WTC11 (cell line): ENCODE measurements at regions not wholly inside any gene's neighbourhood (a gene's known extent, or its start where the extent isn't known, plus 50 kb on each side); places are given as distances from the start of the nearest gene placed in this dataset.

Experiments used
- CREB1 ChIP-seq: sonication (generic); formaldehyde crosslinking; IDR thresholded peaks from 2 replicates; pipeline ENCODE4 v1.8.0; 2023; ENCODE audit warnings: mild to moderate bottlenecking, missing genetic modification reagents
- ESRRA ChIP-seq: sonication (generic); formaldehyde crosslinking; IDR thresholded peaks from 2 replicates; pipeline ENCODE4 v1.8.1; 2022; ENCODE audit warnings: mild to moderate bottlenecking, missing genetic modification reagents, borderline replicate concordance
- IRF2 ChIP-seq: sonication (generic); formaldehyde crosslinking; IDR thresholded peaks from 2 replicates; pipeline ENCODE4 v1.8.0; 2022; ENCODE audit warnings: low read depth, missing genetic modification reagents, borderline replicate concordance
- JUN ChIP-seq: sonication (generic); formaldehyde crosslinking; IDR thresholded peaks from 2 replicates; pipeline ENCODE4 v1.8.0; 2023; ENCODE audit warnings: mild to moderate bottlenecking, missing genetic modification reagents
- TF ChIP-seq, protein P1 (sequence below): sonication (generic); formaldehyde crosslinking; IDR thresholded peaks from 2 replicates; pipeline ENCODE4 v1.8.0; 2022; ENCODE audit warnings: mild to moderate bottlenecking, missing genetic modification reagents
- TF ChIP-seq, protein P2 (sequence below): fragments of 200-600 bp; IDR thresholded peaks from 2 replicates; pipeline ENCODE4 v1.8.0; 2022; ENCODE audit warnings: antibody characterized with exemption
- TF ChIP-seq, protein P3 (sequence below): fragments of 250-450 bp; sonication (Bioruptor Pico); IDR thresholded peaks from 2 replicates; pipeline ENCODE4 v2.1.2; 2022; ENCODE audit warnings: mild to moderate bottlenecking, moderate library complexity
- TF ChIP-seq, protein P4 (sequence below): sonication (generic); formaldehyde crosslinking; IDR thresholded peaks from 2 replicates; pipeline ENCODE4 v1.8.0; 2022; ENCODE audit warnings: mild to moderate bottlenecking, missing genetic modification reagents

DNA sequence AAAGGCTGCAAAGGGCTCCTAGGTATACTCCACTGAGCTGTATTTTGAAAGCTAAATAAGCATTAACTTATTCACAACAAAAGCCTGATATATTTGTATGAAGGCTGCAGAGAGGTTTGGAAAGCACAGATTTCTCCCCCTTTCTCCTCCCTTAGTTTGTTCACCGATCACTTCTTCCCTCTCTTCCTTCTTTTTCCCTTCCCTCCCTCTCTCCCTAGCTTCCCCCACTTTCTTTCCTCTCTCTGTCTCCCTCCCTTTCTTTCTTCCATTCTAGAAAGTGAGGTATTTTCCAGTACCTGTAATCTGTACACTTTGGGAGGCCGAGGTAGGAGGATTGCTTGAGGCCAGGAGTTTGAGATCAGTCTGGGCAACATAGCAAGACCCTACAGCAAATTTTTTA, 62.1 kb downstream of the HHEX start:
- TF ChIP-seq, protein P1, sequence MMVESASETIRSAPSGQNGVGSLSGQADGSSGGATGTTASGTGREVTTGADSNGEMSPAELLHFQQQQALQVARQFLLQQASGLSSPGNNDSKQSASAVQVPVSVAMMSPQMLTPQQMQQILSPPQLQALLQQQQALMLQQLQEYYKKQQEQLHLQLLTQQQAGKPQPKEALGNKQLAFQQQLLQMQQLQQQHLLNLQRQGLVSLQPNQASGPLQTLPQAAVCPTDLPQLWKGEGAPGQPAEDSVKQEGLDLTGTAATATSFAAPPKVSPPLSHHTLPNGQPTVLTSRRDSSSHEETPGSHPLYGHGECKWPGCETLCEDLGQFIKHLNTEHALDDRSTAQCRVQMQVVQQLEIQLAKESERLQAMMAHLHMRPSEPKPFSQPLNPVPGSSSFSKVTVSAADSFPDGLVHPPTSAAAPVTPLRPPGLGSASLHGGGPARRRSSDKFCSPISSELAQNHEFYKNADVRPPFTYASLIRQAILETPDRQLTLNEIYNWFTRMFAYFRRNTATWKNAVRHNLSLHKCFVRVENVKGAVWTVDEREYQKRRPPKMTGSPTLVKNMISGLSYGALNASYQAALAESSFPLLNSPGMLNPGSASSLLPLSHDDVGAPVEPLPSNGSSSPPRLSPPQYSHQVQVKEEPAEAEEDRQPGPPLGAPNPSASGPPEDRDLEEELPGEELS, result no peak
- TF ChIP-seq, protein P2, sequence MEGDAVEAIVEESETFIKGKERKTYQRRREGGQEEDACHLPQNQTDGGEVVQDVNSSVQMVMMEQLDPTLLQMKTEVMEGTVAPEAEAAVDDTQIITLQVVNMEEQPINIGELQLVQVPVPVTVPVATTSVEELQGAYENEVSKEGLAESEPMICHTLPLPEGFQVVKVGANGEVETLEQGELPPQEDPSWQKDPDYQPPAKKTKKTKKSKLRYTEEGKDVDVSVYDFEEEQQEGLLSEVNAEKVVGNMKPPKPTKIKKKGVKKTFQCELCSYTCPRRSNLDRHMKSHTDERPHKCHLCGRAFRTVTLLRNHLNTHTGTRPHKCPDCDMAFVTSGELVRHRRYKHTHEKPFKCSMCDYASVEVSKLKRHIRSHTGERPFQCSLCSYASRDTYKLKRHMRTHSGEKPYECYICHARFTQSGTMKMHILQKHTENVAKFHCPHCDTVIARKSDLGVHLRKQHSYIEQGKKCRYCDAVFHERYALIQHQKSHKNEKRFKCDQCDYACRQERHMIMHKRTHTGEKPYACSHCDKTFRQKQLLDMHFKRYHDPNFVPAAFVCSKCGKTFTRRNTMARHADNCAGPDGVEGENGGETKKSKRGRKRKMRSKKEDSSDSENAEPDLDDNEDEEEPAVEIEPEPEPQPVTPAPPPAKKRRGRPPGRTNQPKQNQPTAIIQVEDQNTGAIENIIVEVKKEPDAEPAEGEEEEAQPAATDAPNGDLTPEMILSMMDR, result no peak
- TF ChIP-seq IRF2 (no peak), CREB1 (no peak), ESRRA (CRISPR knock-in tag) (no peak), JUN (no peak)
- TF ChIP-seq, protein P3, sequence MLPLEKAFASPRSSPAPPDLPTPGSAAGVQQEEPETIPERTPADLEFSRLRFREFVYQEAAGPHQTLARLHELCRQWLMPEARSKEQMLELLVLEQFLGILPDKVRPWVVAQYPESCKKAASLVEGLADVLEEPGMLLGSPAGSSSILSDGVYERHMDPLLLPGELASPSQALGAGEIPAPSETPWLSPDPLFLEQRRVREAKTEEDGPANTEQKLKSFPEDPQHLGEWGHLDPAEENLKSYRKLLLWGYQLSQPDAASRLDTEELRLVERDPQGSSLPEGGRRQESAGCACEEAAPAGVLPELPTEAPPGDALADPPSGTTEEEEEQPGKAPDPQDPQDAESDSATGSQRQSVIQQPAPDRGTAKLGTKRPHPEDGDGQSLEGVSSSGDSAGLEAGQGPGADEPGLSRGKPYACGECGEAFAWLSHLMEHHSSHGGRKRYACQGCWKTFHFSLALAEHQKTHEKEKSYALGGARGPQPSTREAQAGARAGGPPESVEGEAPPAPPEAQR (CRISPR knock-in tag), result no peak
- TF ChIP-seq, protein P4, sequence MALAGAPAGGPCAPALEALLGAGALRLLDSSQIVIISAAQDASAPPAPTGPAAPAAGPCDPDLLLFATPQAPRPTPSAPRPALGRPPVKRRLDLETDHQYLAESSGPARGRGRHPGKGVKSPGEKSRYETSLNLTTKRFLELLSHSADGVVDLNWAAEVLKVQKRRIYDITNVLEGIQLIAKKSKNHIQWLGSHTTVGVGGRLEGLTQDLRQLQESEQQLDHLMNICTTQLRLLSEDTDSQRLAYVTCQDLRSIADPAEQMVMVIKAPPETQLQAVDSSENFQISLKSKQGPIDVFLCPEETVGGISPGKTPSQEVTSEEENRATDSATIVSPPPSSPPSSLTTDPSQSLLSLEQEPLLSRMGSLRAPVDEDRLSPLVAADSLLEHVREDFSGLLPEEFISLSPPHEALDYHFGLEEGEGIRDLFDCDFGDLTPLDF, result no peak
